HEK293 (cell line): ENCODE measurements at regions not wholly inside any gene's neighbourhood (a gene's known extent, or its start where the extent isn't known, plus 50 kb on each side); places are given as distances from the start of the nearest gene placed in this dataset.

Experiments
- CTCF ChIA-PET: fragments of 350-600 bp; formaldehyde crosslinking; extraction: SDS; loops from one replicate; lab custom pipeline; 2021; ENCODE audit warnings: antibody characterized with exemption; lab: Yijun Ruan, JAX
- POLR2A ChIA-PET: fragments of 300-600 bp; formaldehyde crosslinking; extraction: SDS; loops from one replicate; lab custom pipeline; 2020; ENCODE audit warnings: antibody characterized with exemption, inconsistent platforms; lab: Yijun Ruan, JAX
- H3K27ac ChIP-seq: fragments of 200-500 bp; sonication (Bioruptor generic); 2 replicates; pipeline ENCODE4 v1.5.1; 2014; ENCODE audit warnings: low read depth, low read length, control low read depth, inconsistent platforms; ENCODE audit errors: extremely low read depth
- H3K36me3 ChIP-seq, 2 experiments: fragments of 200-500 bp in 1 of 2; sonication (Bioruptor generic) in 1 of 2; 1 replicate in 1 of 2; 2 replicates in 1 of 2; pipeline ENCODE4 v1.5.1; 2014 to 2017; ENCODE audit warnings: inconsistent platforms in 2 of 2, low read length in 2 of 2; ENCODE audit not compliant: control insufficient read depth in 2 of 2, insufficient read depth in 1 of 2
- H3K4me1 ChIP-seq: fragments of 200-500 bp; sonication (Bioruptor generic); 2 replicates; pipeline ENCODE4 v1.5.1; 2014; ENCODE audit warnings: mild to moderate bottlenecking, low read length, inconsistent platforms; ENCODE audit not compliant: control insufficient read depth, insufficient read depth
- H3K4me3 ChIP-seq: 2 replicates; pipeline ENCODE4 v1.5.1; 2011; ENCODE audit warnings: low read depth, mild to moderate bottlenecking, control low read depth, low read length, moderate library complexity
- H3K9me3 ChIP-seq: fragments of 200-500 bp; sonication (Bioruptor generic); 2 replicates; pipeline ENCODE4 v1.5.1; 2014; ENCODE audit warnings: low read depth, low read length, inconsistent platforms; ENCODE audit not compliant: control insufficient read depth, insufficient read depth
- GLIS1 ChIP-seq: fragments of 450-650 bp; formaldehyde crosslinking; IDR thresholded peaks from 2 replicates; pipeline ENCODE4 v1.5.1; 2016; ENCODE audit warnings: missing biosample characterization, missing genetic modification characterization
- SALL2 ChIP-seq: fragments of 450-650 bp; formaldehyde crosslinking; IDR thresholded peaks from 2 replicates; pipeline ENCODE4 v1.5.0; 2017; ENCODE audit warnings: missing biosample characterization, mild to moderate bottlenecking, missing genetic modification characterization, borderline replicate concordance
- SCRT2 ChIP-seq: fragments of 450-650 bp; formaldehyde crosslinking; IDR thresholded peaks from 2 replicates; pipeline ENCODE4 v1.5.1; 2016; ENCODE audit warnings: missing biosample characterization, missing genetic modification characterization
- SP7 ChIP-seq: fragments of 450-650 bp; formaldehyde crosslinking; IDR thresholded peaks from 2 replicates; pipeline ENCODE4 v1.5.1; 2016; ENCODE audit warnings: missing biosample characterization, missing genetic modification characterization
- ZFP37 ChIP-seq: fragments of 450-650 bp; formaldehyde crosslinking; IDR thresholded peaks from 2 replicates; pipeline ENCODE4 v1.5.1; 2016; ENCODE audit warnings: missing biosample characterization, missing genetic modification characterization
- ZNF121 ChIP-seq: fragments of 450-650 bp; formaldehyde crosslinking; IDR thresholded peaks from 2 replicates; pipeline ENCODE4 v1.5.1; 2016; ENCODE audit warnings: missing biosample characterization, missing genetic modification characterization
- ZNF132 ChIP-seq: fragments of 450-650 bp; formaldehyde crosslinking; IDR thresholded peaks from 2 replicates; pipeline ENCODE4 v1.5.1; 2017; ENCODE audit warnings: missing biosample characterization, missing genetic modification characterization, borderline replicate concordance
- ZNF175 ChIP-seq: fragments of 450-650 bp; formaldehyde crosslinking; IDR thresholded peaks from 2 replicates; pipeline ENCODE4 v1.5.1; 2016; ENCODE audit warnings: missing biosample characterization, missing genetic modification characterization
- ZNF292 ChIP-seq: fragments of 450-650 bp; formaldehyde crosslinking; IDR thresholded peaks from 2 replicates; pipeline ENCODE4 v1.5.1; 2016; ENCODE audit warnings: low read depth, missing biosample characterization, missing genetic modification characterization, borderline replicate concordance
- ZNF366 ChIP-seq: fragments of 450-650 bp; formaldehyde crosslinking; conservative IDR thresholded peaks from 2 replicates; pipeline ENCODE4 v1.5.1; 2016; ENCODE audit warnings: missing biosample characterization, missing genetic modification characterization
- ZNF394 ChIP-seq: fragments of 450-650 bp; formaldehyde crosslinking; IDR thresholded peaks from 2 replicates; pipeline ENCODE4 v1.5.1; 2016; ENCODE audit warnings: missing biosample characterization, missing genetic modification characterization, mild to moderate bottlenecking, moderate library complexity, borderline replicate concordance
- ZNF416 ChIP-seq: fragments of 450-650 bp; formaldehyde crosslinking; IDR thresholded peaks from 2 replicates; pipeline ENCODE4 v1.5.1; 2016; ENCODE audit warnings: missing biosample characterization, missing genetic modification characterization
- ZNF561 ChIP-seq: fragments of 450-650 bp; IDR thresholded peaks from 2 replicates; pipeline ENCODE4 v1.5.1; 2018; ENCODE audit warnings: missing biosample characterization, missing genetic modification characterization, borderline replicate concordance
- ZNF600 ChIP-seq: fragments of 450-650 bp; formaldehyde crosslinking; IDR thresholded peaks from 2 replicates; pipeline ENCODE4 v1.5.1; 2016; ENCODE audit warnings: missing biosample characterization, missing genetic modification characterization
- ZNF707 ChIP-seq: fragments of 450-650 bp; formaldehyde crosslinking; IDR thresholded peaks from 2 replicates; pipeline ENCODE4 v1.5.1; 2016; ENCODE audit warnings: missing biosample characterization, missing genetic modification characterization
- TF ChIP-seq, protein P1 (sequence below): fragments of 450-650 bp; formaldehyde crosslinking; IDR thresholded peaks from 2 replicates; pipeline ENCODE4 v1.5.1; 2016; ENCODE audit warnings: missing biosample characterization, missing genetic modification characterization
- TF ChIP-seq, protein P2 (sequence below): fragments of 450-650 bp; formaldehyde crosslinking; IDR thresholded peaks from 2 replicates; pipeline ENCODE4 v1.5.1; 2017; ENCODE audit warnings: missing biosample characterization, missing genetic modification characterization
- TF ChIP-seq, protein P3 (sequence below): fragments of 450-650 bp; formaldehyde crosslinking; IDR thresholded peaks from 2 replicates; pipeline ENCODE4 v1.5.1; 2017; ENCODE audit warnings: missing biosample characterization, missing genetic modification characterization
- TF ChIP-seq, protein P4 (sequence below): fragments of 450-650 bp; formaldehyde crosslinking; IDR thresholded peaks from 2 replicates; pipeline ENCODE4 v1.5.1; 2017; ENCODE audit warnings: missing biosample characterization, missing genetic modification characterization
- TF ChIP-seq, protein P5 (sequence below): fragments of 450-650 bp; formaldehyde crosslinking; IDR thresholded peaks from 2 replicates; pipeline ENCODE4 v1.5.1; 2016; ENCODE audit warnings: missing biosample characterization, missing genetic modification characterization

DNA sequence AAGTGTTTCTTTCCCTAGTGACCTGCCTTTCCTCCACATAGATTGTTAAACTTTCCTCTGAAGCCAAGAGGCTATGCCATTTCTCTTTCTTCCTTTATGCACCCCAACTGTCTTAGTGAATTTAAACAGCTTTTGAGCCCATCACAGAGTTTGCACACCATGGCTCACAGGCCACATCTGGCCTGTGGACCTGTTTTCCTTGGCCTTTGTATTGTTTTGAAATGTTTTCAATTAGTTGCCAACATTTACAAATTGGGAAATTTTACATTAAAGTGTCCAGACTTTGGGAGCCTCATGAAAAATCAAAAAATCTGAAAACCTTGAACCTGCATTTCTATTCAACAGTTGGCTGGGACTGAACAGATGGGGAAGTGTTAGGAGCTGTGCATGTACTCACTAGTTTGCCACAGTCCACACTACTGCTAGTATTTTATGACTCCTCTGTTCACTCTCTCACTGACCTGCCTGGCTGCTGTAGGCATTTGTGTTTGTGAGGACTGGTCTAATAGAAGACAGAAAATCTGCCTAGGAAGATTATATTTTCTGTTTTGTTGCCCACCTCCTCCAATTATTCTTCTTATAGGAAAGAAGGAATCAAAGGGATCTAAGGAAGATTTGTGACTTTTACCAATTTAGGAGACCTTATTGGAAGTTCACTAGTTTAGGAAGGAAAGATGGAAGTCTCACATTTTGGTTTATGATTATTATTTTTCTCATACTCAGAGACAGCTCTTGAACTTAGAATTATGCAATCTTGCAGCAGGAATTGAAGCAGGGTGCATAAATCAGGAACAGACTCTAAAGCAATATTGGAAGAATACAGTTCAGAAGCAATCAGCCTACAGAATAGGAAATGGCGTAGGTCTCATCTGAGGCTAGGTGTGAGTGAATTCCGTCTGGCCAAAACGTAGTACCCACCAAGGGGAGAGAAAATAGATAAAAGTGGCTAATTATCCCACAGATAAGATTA, 134.7 kb downstream of the HLX start:
- TF ChIP-seq SCRT2 (tag by site-specific recombination) (0 out of 2 replicates have a peak, but pooled peaks have one; percentile 15), ZNF707 (tag by site-specific recombination) (no peak)
- TF ChIP-seq, all 188 proteins: peak for 1
- Histone ChIP-seq H3K4me3 (no peak overlapping the region), H3K9me3 (no peaks in the 10 kb centered on the region), H3K36me3 (no peaks in the 10 kb centered on the region), H3K4me1 (no peaks in the 10 kb centered on the region), H3K27ac (no peak overlapping the region)
- ChIA-PET POLR2A (no interaction called here), CTCF (interaction anchor here (1.0 kb wide), 1 partner anchor 205 kb away, joined by 3 read pairs; no protein-coding TSS in a partner anchor)

DNA sequence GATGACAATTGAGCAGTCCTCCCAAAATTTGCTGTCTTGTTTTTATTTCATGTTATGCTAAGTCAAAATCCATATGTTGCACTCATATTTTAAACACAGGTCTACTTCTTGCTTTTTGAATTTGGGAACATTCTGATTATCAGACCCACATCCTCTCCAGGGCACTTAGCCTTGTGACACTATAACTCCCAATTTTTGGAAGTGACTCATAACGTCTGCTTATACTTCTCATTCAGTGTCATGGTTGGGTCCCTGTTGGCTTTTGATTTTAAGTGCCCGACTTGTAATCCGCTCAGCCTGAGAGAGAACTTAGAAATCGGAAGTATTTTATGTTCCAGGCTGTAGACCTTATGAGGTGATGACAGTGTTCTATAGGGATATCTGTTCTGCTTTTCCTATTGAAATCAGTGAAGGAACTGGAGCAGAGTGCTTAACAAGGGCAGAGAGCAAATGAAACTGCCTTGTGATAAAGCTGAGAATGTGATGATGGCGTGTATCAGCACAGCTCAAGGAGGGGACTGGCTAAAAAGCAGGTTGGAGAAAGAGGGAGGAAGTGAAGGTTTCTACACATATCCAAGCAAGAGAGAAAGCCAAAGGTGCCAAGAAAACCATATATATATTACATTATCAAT, 136.0 kb downstream of the HLX start:
- Histone ChIP-seq H3K27ac (no peak overlapping the region), H3K36me3 (no peaks in the 10 kb centered on the region), H3K4me3 (no peak overlapping the region), H3K4me1 (no peaks in the 10 kb centered on the region), H3K9me3 (no peaks in the 10 kb centered on the region)
- CTCF ChIA-PET: interaction anchor here (0.7 kb wide), 1 partner anchor 205 kb away, joined by 5 read pairs; no protein-coding TSS in a partner anchor
- TF ChIP-seq ZNF600: no peak
- no peak for TF ChIP-seq GLIS1 (tag by site-specific recombination)
- TF ChIP-seq ZNF121 (tag by site-specific recombination): no peak
- no peak for TF ChIP-seq ZNF416 (tag by site-specific recombination)
- TF ChIP-seq, protein P1, sequence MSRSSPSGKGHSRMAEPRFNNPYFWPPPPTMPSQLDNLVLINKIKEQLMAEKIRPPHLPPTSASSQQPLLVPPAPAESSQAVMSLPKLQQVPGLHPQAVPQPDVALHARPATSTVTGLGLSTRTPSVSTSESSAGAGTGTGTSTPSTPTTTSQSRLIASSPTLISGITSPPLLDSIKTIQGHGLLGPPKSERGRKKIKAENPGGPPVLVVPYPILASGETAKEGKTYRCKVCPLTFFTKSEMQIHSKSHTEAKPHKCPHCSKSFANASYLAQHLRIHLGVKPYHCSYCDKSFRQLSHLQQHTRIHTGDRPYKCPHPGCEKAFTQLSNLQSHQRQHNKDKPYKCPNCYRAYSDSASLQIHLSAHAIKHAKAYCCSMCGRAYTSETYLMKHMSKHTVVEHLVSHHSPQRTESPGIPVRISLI (tag by site-specific recombination): no peak
- TF ChIP-seq ZNF561 (tag by site-specific recombination): no peak
- TF ChIP-seq ZNF175 (tag by site-specific recombination): no peak
- no peak for TF ChIP-seq SALL2 (tag by site-specific recombination)
- TF ChIP-seq, protein P2, sequence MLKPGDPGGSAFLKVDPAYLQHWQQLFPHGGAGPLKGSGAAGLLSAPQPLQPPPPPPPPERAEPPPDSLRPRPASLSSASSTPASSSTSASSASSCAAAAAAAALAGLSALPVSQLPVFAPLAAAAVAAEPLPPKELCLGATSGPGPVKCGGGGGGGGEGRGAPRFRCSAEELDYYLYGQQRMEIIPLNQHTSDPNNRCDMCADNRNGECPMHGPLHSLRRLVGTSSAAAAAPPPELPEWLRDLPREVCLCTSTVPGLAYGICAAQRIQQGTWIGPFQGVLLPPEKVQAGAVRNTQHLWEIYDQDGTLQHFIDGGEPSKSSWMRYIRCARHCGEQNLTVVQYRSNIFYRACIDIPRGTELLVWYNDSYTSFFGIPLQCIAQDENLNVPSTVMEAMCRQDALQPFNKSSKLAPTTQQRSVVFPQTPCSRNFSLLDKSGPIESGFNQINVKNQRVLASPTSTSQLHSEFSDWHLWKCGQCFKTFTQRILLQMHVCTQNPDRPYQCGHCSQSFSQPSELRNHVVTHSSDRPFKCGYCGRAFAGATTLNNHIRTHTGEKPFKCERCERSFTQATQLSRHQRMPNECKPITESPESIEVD (tag by site-specific recombination): no peak
- no peak for TF ChIP-seq ZNF394
- POLR2A ChIA-PET: no interaction called here

DNA sequence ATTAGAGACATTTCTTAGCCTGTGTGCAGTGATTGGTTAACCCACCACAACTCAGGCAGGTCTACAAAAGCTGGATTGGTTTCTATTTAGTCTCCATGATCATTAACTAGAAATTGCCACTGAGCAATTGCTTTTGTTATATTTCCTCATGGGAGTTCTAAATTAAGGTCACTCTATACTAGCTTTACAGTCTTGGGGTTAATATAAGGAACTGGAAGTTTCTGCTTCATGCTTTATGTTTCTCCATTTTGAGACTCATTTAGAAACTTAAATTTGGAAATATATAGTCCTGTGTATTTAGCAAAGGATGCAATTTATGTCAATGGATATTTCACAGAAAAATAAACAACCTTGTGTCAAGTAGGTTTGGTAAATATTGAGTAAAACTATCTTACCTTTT, 137.5 kb downstream of the HLX start:
- Histone ChIP-seq H3K27ac (no peak overlapping the region), H3K4me3 (no peak overlapping the region), H3K9me3 (no peaks in the 10 kb centered on the region), H3K4me1 (no peaks in the 10 kb centered on the region), H3K36me3 (no peaks in the 10 kb centered on the region)
- TF ChIP-seq ZFP37 (tag by site-specific recombination) (no peak), ZNF292 (no peak), ZNF366 (tag by site-specific recombination) (no peak), ZNF132 (tag by site-specific recombination) (no peak), SP7 (tag by site-specific recombination) (no peak)
- TF ChIP-seq, protein P3, sequence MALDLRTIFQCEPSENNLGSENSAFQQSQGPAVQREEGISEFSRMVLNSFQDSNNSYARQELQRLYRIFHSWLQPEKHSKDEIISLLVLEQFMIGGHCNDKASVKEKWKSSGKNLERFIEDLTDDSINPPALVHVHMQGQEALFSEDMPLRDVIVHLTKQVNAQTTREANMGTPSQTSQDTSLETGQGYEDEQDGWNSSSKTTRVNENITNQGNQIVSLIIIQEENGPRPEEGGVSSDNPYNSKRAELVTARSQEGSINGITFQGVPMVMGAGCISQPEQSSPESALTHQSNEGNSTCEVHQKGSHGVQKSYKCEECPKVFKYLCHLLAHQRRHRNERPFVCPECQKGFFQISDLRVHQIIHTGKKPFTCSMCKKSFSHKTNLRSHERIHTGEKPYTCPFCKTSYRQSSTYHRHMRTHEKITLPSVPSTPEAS (tag by site-specific recombination): no peak
- TF ChIP-seq, protein P4, sequence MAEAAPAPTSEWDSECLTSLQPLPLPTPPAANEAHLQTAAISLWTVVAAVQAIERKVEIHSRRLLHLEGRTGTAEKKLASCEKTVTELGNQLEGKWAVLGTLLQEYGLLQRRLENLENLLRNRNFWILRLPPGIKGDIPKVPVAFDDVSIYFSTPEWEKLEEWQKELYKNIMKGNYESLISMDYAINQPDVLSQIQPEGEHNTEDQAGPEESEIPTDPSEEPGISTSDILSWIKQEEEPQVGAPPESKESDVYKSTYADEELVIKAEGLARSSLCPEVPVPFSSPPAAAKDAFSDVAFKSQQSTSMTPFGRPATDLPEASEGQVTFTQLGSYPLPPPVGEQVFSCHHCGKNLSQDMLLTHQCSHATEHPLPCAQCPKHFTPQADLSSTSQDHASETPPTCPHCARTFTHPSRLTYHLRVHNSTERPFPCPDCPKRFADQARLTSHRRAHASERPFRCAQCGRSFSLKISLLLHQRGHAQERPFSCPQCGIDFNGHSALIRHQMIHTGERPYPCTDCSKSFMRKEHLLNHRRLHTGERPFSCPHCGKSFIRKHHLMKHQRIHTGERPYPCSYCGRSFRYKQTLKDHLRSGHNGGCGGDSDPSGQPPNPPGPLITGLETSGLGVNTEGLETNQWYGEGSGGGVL: no peak
- TF ChIP-seq, protein P5, sequence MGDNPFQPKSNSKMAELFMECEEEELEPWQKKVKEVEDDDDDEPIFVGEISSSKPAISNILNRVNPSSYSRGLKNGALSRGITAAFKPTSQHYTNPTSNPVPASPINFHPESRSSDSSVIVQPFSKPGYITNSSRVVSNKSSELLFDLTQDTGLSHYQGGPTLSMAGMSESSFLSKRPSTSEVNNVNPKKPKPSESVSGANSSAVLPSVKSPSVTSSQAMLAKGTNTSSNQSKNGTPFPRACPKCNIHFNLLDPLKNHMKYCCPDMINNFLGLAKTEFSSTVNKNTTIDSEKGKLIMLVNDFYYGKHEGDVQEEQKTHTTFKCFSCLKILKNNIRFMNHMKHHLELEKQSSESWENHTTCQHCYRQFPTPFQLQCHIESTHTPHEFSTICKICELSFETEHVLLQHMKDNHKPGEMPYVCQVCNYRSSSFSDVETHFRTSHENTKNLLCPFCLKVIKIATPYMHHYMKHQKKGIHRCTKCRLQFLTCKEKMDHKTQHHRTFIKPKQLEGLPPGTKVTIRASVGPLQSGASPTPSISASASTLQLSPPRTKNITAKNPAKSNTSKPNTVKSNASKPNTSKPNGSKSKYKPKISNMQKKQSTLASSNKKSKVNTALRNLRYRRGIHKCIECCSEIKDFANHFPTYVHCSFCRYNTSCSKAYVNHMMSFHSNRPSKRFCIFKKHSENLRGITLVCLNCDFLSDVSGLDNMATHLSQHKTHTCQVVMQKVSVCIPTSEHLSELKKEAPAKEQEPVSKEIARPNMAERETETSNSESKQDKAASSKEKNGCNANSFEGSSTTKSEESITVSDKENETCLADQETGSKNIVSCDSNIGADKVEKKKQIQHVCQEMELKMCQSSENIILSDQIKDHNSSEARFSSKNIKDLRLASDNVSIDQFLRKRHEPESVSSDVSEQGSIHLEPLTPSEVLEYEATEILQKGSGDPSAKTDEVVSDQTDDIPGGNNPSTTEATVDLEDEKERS: no peak
- ChIA-PET POLR2A (no interaction called here), CTCF (no interaction called here)
